Heart left ventricle (tissue), 16 donors: ENCODE measurements at regions not wholly inside any gene's neighbourhood (a gene's known extent, or its start where the extent isn't known, plus 50 kb on each side); places are given as distances from the start of the nearest gene placed in this dataset.

Experiments
- ATAC-seq, 4 donors: fragments of 200-7000 bp; cut with Tn5 transposase; one replicate each; pipeline ENCODE4 v1.9.1; 2020 to 2022; ENCODE audit warnings: moderate library complexity in 4 of 4, mild to moderate bottlenecking in 3 of 4, moderate number of reproducible peaks in 1 of 4
- DNase-seq, 5 donors: peaks; one replicate each; pipeline ENCODE4 v3.0.0-alpha.2; 2020
- H3K27ac ChIP-seq, 12 donors: fragments of 200-600 bp; sonication (generic) in 4 of 12; one replicate each; pipeline versions ENCODE4 v1.5.0 to v1.8.0; 2016 to 2022; ENCODE audit warnings: mild to moderate bottlenecking in 2 of 12
- H3K27me3 ChIP-seq, 9 donors: fragments of 200-600 bp; sonication (generic) in 2 of 9; one replicate each; pipeline versions ENCODE4 v1.5.1 to v1.8.0; 2016 to 2022; ENCODE audit warnings: mild to moderate bottlenecking in 3 of 9
- H3K36me3 ChIP-seq, 9 donors: fragments of 200-600 bp; sonication (generic) in 2 of 9; one replicate each; pipeline versions ENCODE4 v1.5.0 to v1.8.0; 2018 to 2022; ENCODE audit warnings: mild to moderate bottlenecking in 2 of 9
- H3K4me1 ChIP-seq, 12 donors: fragments of 200-600 bp; sonication (generic) in 4 of 12; one replicate each; pipeline versions ENCODE4 v1.5.0 to v1.8.0; 2016 to 2022; ENCODE audit warnings: mild to moderate bottlenecking in 3 of 12
- H3K4me3 ChIP-seq, 12 donors: fragments of 200-600 bp; sonication (generic) in 4 of 12; one replicate each; pipeline versions ENCODE4 v1.5.0 to v1.8.0; 2017 to 2022; ENCODE audit warnings: mild to moderate bottlenecking in 9 of 12, moderate library complexity in 4 of 12
- H3K9me3 ChIP-seq, 12 donors: fragments of 200-600 bp; sonication (generic) in 4 of 12; one replicate each; pipeline versions ENCODE4 v1.5.0 to v1.8.0; 2016 to 2022; ENCODE audit warnings: mild to moderate bottlenecking in 1 of 12
- CTCF ChIP-seq, 12 donors: fragments of 200-600 bp; sonication (generic) in 4 of 12; IDR thresholded peaks; one replicate each; pipeline versions ENCODE4 v1.5.0 to v1.8.0; 2018 to 2022; ENCODE audit warnings: antibody characterized with exemption in 12 of 12, mild to moderate bottlenecking in 5 of 12
- POLR2A ChIP-seq, 2 donors: fragments of 450-650 bp; IDR thresholded peaks; one replicate each; pipeline ENCODE4 v1.6.1; 2017; ENCODE audit warnings: antibody characterized with exemption in 2 of 2, mild to moderate bottlenecking in 2 of 2, moderate library complexity in 2 of 2
- WGBS, 4 donors: extraction: QIAGEN DNeasy Blood & Tissue Kit in 2 of 4; methylation state at CpG; one replicate each; pipeline versions ENCODE4 v1.1.5 to v1.1.7; 2013 to 2018; 5-methylcytosine and 5-hydroxymethylcytosine counted together
- intact Hi-C, 10 donors: fragments of 100-400 bp; cut with DNase I; formaldehyde crosslinking; loops; one replicate each; pipeline versions ENCODE4 v1.11.1 to v1.14.2; 2022
- donor health status: ischemic (EF 13 %, LVEDD 7.1; RV severe dilation, severe dysfunction).
- donor health status: healthy with polysubstance abuse.
- donor health status: DM: no; HTN: yes; CAD: no.
- donor health status: DM: no; HTN: no; CAD: no.
- donor health status: ischemic (EF 25% LVEDD 6.9; RV normal size, moderate dysfunction).
- donor health status: ischemic (EF 25% LVEDD 5.7; RV mildly dilated, moderate dysfunction).
- donor health status: healthy.
- donor health status: DM: yes; HTN: yes; CAD: no.
- donor health status: ischemic (EF 35%, LVEDD 5.7; RV mildly dilated, moderate dysfunction).
- donor health status: nonischemic (EF 11% LVEDD 7.7; RV severe dilation, severe dysfunction).
- donor health status: DM: yes; HTN: yes; CAD: no.
- donor health status: PGD.
- donor health status: ischemic (EF 29% LVEDD 5.4; RV normal size, mild dysfunction).
- donor health status: nonischemic (EF 23%, LVEDD 6.1; RV moderate dilation, normal function).

DNA sequence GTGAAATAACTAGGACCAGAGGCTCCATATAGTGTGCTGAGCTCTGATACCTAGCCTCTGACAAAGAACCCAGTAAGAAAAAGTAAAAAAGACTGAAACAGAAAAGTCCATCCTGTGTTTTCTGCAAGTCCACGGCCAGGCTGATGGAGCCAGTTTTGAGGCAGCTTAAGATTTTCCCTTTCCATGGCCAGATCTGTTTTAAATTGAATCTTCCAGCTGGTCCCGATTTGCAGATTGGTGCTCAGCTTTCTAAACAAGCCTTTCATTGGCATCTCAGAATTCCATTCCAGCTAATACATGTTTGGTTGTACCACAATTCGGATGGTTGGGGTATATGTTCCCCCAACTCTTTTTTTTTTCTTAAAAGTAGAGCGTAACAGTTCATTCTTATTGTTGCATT is 152.0 kb downstream of the DACT1 start:
- H3K27me3 ChIP-seq = peaks cover 0 to 3% (median 0%) of the 10 kb centered on the region in 9 donors
- WGBS, 4 donors = 75 to 85% (median 80%) methylated on average over 4 of the region's 4 CpGs
- peaks cover 0 to 24% (median 0%) of the 10 kb centered on the region in 12 donors for H3K4me1 ChIP-seq
- H3K9me3 ChIP-seq = no peaks in the 10 kb centered on the region
- H3K27ac ChIP-seq = peak overlapping the region in 2 of 12 donors; percentile 14 to 25
- intact Hi-C loops = no loop called here
- no peak for DNase-seq
- H3K4me3 ChIP-seq = no peak overlapping the region
- no peak for ATAC-seq
- TF ChIP-seq CTCF (IDR thresholded peaks at IDR 0.05) = no peak
- no peak for TF ChIP-seq POLR2A (IDR thresholded peaks at IDR 0.05)
- H3K36me3 ChIP-seq = no peaks in the 10 kb centered on the region

DNA sequence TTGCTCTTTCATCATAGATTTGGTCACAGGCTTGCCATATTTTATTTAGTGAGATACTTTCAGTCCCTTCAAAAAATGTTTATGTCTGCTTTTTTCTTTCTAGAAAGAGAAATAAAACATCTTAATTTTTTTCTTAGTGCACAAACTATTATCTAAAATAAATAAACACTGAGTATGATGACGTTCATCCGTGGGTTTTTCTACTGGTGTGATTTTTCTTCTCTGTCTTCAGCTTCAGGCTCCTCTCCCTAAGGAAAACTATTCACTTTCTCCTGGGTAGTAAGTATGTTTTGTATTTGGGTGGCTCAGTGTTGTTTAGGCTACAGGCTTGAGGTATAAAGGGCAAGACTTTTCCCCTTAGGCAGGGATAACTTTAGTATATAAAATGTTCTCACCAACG is 154.7 kb downstream of the DACT1 start:
- ATAC-seq (no peak), DNase-seq (no peak)
- Histone ChIP-seq H3K9me3 (no peaks in the 10 kb centered on the region), H3K4me1 (peaks cover 0 to 28% (median 0%) of the 10 kb centered on the region in 12 donors), H3K27ac (peak overlapping the region in 1 of 12 donors; percentile 18), H3K4me3 (no peak overlapping the region), H3K36me3 (no peaks in the 10 kb centered on the region), H3K27me3 (peaks cover 0 to 1% (median 0%) of the 10 kb centered on the region in 9 donors)
- TF ChIP-seq CTCF (IDR thresholded peaks at IDR 0.05) (no peak), POLR2A (IDR thresholded peaks at IDR 0.05) (no peak)
- intact Hi-C loops = no loop called here
- 55 to 66% (median 57%) methylated on average over 3 of the region's 3 CpGs for WGBS, 4 donors

DNA sequence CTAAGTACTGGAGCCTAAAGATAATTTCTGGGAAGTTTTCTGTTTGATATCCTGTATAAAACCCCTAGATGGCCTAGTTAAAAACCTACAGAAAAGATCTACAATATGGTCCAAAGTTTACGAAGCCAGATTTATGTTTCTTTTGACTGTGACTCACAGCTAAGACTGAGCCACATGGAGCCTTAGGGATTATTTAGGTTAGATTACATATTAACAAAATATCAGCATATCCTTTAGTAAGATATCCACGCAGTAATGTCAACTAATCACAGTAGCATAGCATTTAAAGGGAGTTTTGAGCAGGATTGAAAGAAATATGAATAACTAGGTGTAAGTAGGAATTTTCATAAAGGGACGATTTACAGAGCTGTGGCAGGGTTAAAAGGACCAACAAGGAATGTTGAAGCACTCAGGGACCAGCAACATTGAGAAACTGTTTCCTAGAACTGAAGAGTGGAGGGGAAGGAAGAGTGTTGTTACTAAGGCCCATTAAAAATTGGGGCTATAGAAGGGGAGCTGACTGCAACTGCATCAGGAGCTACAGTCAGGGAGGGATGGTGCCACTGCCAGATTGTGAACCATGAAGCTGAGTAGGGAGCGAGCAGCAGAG is 155.5 kb downstream of the DACT1 start:
- Histone ChIP-seq H3K36me3 (no peaks in the 10 kb centered on the region), H3K27ac (no peak overlapping the region), H3K4me3 (no peak overlapping the region), H3K4me1 (peaks cover 0 to 28% (median 0%) of the 10 kb centered on the region in 12 donors), H3K9me3 (no peaks in the 10 kb centered on the region), H3K27me3 (no peaks in the 10 kb centered on the region)
- ATAC-seq (no peak), DNase-seq (no peak)
- no peak for TF ChIP-seq POLR2A (IDR thresholded peaks at IDR 0.05)
- no peak for TF ChIP-seq CTCF (IDR thresholded peaks at IDR 0.05)
- intact Hi-C loops = no loop called here
- 81 to 88% (median 85%) methylated on average over 4 of the region's 4 CpGs for WGBS, 4 donors

DNA sequence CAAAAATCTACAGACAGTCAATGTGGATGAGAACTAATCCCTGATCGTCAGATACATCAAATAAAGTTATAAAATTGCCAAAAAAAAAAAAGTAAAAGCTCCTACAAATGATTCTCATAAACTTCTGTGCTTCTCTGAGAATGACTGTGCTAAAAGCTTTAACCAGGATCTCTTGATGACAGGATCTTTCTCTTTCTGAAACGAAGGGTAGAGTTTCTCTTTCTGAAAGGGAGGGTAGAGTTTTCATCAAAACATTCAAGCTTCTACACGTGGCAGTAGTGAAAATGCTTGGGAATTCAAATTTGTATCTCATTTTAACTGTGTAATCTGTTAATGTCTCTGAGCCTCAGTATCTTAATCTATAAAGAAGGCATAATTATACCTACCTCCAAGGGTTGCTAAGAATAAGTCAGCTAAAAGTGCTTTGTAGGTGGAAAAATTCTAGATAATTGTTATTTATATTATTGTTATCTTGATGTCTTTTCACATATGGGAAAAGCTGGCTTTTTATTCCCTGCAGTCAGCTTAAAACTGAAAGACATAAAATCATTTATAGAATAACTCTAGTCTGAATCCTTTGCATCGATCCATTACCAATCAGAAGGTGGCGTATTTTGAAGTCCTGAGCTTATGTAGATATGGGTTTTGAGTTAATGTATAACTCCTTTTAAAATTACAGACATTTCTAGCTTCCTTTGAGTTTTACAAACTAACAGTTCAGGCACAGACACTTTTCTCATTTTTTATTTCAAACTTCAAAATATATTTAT is 157.4 kb downstream of the DACT1 start:
- DNase-seq (no peak), ATAC-seq (no peak)
- H3K27ac ChIP-seq = no peak overlapping the region
- H3K4me3 ChIP-seq = no peak overlapping the region
- peaks cover 0 to 12% (median 0%) of the 10 kb centered on the region in 12 donors for H3K4me1 ChIP-seq
- no peak for TF ChIP-seq POLR2A (IDR thresholded peaks at IDR 0.05)
- no peak for TF ChIP-seq CTCF (IDR thresholded peaks at IDR 0.05)
- no peaks in the 10 kb centered on the region for H3K9me3 ChIP-seq
- intact Hi-C loops = no loop called here
- H3K27me3 ChIP-seq = no peaks in the 10 kb centered on the region
- WGBS, 4 donors = 66 to 74% (median 73%) methylated on average over 5 of the region's 5 CpGs
- no peaks in the 10 kb centered on the region for H3K36me3 ChIP-seq
